ENCODE measurements at regions not wholly inside any gene's neighbourhood (a gene's known extent, or its start where the extent isn't known, plus 50 kb on each side); places are given as distances from the start of the nearest gene placed in this dataset.

DNA sequence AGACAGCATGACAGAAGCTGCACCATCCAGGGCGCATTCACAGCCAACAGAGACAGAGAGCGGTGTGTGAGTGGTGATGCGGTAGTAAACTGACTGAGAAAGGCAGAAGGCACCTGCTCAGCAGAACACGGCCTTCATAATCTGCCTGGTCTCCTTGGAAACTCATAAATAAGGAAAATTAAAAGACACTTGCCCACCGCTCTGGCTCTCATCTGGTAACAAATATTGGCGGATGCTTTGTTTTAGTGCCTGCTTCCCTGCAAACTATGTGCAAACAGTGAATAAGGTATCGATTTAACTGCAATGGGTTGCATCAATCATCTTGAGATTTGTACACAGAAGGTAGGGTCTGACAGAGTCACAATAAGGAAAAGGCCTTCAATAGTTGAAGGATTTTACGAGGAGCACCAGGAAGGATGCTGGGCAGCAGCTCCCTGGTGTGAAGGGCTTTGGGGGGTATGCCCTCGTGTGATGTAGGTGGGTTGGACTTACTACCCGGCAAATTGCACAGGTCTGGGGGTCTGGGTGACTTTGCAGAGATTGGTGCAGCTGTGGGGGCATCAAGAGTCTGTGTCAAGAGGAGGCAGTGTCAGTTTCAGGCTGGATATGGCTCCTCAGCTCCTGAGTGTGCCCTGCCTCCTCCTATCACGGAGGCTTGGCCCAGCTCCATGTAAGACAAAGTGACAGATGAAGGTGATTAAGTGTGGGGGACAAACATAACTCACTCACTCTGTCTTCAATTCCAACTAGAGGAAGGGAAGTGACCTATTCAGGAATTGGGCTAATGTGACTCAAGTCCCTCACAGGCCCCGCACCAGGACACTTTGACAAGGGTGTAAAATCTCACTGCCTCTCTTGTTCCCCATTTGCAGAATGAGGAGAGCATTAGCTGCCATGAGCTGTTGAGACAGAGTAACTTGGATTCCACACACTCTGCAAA, 166.7 kb downstream of the ICE1 start:
- Histone ChIP-seq H3K79me2 (ENCODE audit: insufficient read depth, low read length) (no peaks in the 10 kb centered on the region), H3K27me3 (ENCODE audit: insufficient read depth, low read length) (no peaks in the 10 kb centered on the region), H3K36me3 (ENCODE audit: insufficient read depth, low read length) (no peaks in the 10 kb centered on the region), H3K4me1 (ENCODE audit: insufficient read depth, low read length) (no peaks in the 10 kb centered on the region), H2AFZ (ENCODE audit: low read depth, low read length) (no peak overlapping the region), H3K9me3 (ENCODE audit: insufficient read depth, low read depth, low read length) (peaks cover 6% of the 10 kb centered on the region), H4K20me1 (ENCODE audit: insufficient read depth, low read length) (no peaks in the 10 kb centered on the region), H3K4me3 (ENCODE audit: insufficient read depth, low read depth, low read length) (no peak overlapping the region), H3K9ac (ENCODE audit: low read length) (no peak overlapping the region), H3K27ac (ENCODE audit: low read depth, low read length) (no peak overlapping the region), H3K4me2 (ENCODE audit: low read length) (no peak overlapping the region)
- H3K27ac Mint-ChIP-seq (ENCODE audit: unreplicated experiment) = no peak overlapping the region
- H3K4me1 Mint-ChIP-seq (ENCODE audit: low read depth, unreplicated experiment) = peaks cover 7% of the 10 kb centered on the region
- FAIRE-seq (no peak), DNase-seq (ENCODE audit: low read depth) (no peak)
- no peak overlapping the region for H3K4me3 Mint-ChIP-seq (ENCODE audit: unreplicated experiment)
- H3K27me3 Mint-ChIP-seq (ENCODE audit: low read depth, unreplicated experiment) = peaks cover 16% of the 10 kb centered on the region
- TF ChIP-seq, protein P1, sequence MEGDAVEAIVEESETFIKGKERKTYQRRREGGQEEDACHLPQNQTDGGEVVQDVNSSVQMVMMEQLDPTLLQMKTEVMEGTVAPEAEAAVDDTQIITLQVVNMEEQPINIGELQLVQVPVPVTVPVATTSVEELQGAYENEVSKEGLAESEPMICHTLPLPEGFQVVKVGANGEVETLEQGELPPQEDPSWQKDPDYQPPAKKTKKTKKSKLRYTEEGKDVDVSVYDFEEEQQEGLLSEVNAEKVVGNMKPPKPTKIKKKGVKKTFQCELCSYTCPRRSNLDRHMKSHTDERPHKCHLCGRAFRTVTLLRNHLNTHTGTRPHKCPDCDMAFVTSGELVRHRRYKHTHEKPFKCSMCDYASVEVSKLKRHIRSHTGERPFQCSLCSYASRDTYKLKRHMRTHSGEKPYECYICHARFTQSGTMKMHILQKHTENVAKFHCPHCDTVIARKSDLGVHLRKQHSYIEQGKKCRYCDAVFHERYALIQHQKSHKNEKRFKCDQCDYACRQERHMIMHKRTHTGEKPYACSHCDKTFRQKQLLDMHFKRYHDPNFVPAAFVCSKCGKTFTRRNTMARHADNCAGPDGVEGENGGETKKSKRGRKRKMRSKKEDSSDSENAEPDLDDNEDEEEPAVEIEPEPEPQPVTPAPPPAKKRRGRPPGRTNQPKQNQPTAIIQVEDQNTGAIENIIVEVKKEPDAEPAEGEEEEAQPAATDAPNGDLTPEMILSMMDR (IDR thresholded peaks at IDR 0.05; ENCODE audit: insufficient read depth, low read depth, low read length) = no peak
- no peak for TF ChIP-seq EZH2 (IDR thresholded peaks at IDR 0.05; ENCODE audit: insufficient read depth, low read length)
- no peaks in the 10 kb centered on the region for H3K36me3 Mint-ChIP-seq (ENCODE audit: low read depth, unreplicated experiment)
- no peaks in the 10 kb centered on the region for H3K9me3 Mint-ChIP-seq (ENCODE audit: unreplicated experiment)

DNA sequence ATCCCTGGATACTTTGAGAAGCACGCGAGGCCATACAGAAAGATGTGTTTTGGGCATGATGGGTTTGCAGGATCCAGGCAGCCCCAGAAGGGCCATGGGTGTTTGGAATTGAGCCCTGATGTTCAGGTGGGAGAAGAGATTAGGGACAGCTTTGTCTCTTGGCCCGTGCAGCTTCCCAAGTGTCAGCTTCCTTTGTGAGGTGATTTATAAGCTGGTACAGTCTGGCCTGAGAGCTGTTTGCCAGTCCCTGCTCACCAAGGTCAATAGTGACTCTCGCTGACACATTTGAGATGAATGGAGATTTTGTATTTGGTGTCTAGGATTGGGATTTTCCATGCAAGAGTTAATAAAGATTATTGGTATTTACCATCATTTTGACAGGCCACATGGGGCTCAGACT, 165.9 kb downstream of the ICE1 start:
- no peaks in the 10 kb centered on the region for H3K9me3 Mint-ChIP-seq (ENCODE audit: unreplicated experiment)
- H3K27me3 ChIP-seq (ENCODE audit: insufficient read depth, low read length) = no peaks in the 10 kb centered on the region

More for the DNA sequence above, 165.9 kb downstream of the ICE1 start:
- H3K9ac ChIP-seq (ENCODE audit: low read length) = no peak overlapping the region
- FAIRE-seq (no peak), DNase-seq (ENCODE audit: low read depth) (no peak)
- no peak overlapping the region for H3K27ac ChIP-seq (ENCODE audit: low read depth, low read length)
- H4K20me1 ChIP-seq (ENCODE audit: insufficient read depth, low read length) = no peaks in the 10 kb centered on the region
- H2AFZ ChIP-seq (ENCODE audit: low read depth, low read length) = no peak overlapping the region
- H3K36me3 ChIP-seq (ENCODE audit: insufficient read depth, low read length) = no peaks in the 10 kb centered on the region
- H3K4me3 Mint-ChIP-seq (ENCODE audit: unreplicated experiment) = no peak overlapping the region
- peaks cover 6% of the 10 kb centered on the region for H3K9me3 ChIP-seq (ENCODE audit: insufficient read depth, low read depth, low read length)
- no peak overlapping the region for H3K27ac Mint-ChIP-seq (ENCODE audit: unreplicated experiment)
- H3K4me2 ChIP-seq (ENCODE audit: low read length) = no peak overlapping the region
- H3K36me3 Mint-ChIP-seq (ENCODE audit: low read depth, unreplicated experiment) = no peaks in the 10 kb centered on the region
- peaks cover 20% of the 10 kb centered on the region for H3K27me3 Mint-ChIP-seq (ENCODE audit: low read depth, unreplicated experiment)
- H3K4me1 ChIP-seq (ENCODE audit: insufficient read depth, low read length) = no peaks in the 10 kb centered on the region
- no peak overlapping the region for H3K4me3 ChIP-seq (ENCODE audit: insufficient read depth, low read depth, low read length)
- peaks cover 7% of the 10 kb centered on the region for H3K4me1 Mint-ChIP-seq (ENCODE audit: low read depth, unreplicated experiment)
- no peaks in the 10 kb centered on the region for H3K79me2 ChIP-seq (ENCODE audit: insufficient read depth, low read length)
- TF ChIP-seq, protein P1 (IDR thresholded peaks at IDR 0.05; ENCODE audit: insufficient read depth, low read depth, low read length) = no peak
- no peak for TF ChIP-seq EZH2 (IDR thresholded peaks at IDR 0.05; ENCODE audit: insufficient read depth, low read length)
